MV-4-11 (cell line): ENCODE measurements at regions not wholly inside any gene's neighbourhood (a gene's known extent, or its start where the extent isn't known, plus 50 kb on each side); places are given as distances from the start of the nearest gene placed in this dataset.

ENCODE experiments used
- DNase-seq: peaks from one replicate; lab custom pipeline; 2025; lab: John Stamatoyannopoulos, UW

DNA sequence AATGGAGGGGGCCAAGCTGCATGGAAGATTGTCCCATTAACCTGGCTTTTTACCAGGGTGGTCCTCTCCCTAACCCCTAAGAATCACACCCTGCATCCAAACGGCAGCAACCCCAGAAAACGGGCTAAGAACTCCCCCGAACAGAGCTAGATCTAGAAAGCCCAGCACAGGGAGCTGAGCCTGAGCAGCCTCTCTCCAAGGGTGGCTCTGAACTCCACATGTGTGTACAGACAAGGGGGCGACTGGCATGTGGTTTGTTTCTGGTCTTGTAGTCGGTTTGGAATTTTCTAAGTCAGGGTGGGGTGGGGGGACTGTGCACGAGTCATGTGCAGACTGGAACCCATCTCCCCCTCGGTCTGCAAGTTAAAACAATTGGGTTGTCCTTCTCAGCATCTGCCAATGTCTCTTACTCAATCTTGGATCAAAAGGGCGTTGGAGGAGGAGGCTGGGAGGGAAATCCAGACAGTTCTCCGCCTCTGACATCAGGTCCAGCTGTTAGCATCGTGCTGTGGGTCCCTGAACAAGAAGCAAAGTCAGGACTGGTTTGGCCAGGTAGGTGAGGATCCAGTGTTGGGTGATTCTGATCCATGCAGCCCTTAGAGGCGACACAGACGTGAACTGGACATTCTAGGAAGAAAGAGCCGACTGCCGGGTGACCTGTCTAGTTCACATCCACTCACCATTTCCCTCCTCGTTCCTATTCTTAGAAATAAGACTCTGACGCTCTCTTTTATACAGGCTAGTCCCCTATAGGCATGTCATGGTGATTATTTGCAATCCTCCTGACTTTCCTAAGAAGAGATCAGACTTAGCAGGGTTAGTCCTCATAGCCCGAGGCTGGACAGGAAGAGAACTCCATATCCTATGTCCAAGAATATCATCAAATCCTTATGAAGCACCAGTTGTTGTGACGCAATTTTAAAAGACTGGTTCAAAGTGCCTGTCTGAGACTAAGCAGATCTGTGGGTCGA lies 381.8 kb downstream of the SOX9 start:
- no peak for DNase-seq

- DNase-seq: no peak
Measured at GRCh38 chr17:72503556-72503955, 382.7 kb downstream of the SOX9 start.

- no peak for DNase-seq
Measured at GRCh38 chr17:72504783-72505182, 384.0 kb downstream of the SOX9 start.

GRCh38 chr17:72506773-72507172 lies 386.0 kb downstream of the SOX9 start:
- DNase-seq: peak; percentile 52

DNA sequence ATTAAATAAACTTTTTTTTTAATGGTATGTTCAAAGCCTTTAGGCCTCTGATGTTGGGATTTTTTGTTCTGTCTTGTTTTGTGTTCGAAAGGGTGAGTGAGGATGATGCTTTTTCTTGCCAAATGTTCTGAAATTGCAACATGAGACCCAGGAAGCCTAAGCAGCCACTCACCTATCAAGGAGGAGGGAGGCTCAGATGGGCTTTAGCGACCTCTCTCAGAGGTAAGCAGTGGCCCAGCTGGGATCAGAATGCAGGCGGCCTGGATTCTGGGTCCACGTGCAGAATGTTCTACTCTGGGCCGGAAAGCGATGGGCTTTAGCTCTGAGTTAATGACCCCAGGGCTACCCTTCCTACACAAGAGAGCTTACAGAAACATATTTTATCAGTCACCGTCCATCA lies 386.6 kb downstream of the SOX9 start:
- no peak for DNase-seq

DNA sequence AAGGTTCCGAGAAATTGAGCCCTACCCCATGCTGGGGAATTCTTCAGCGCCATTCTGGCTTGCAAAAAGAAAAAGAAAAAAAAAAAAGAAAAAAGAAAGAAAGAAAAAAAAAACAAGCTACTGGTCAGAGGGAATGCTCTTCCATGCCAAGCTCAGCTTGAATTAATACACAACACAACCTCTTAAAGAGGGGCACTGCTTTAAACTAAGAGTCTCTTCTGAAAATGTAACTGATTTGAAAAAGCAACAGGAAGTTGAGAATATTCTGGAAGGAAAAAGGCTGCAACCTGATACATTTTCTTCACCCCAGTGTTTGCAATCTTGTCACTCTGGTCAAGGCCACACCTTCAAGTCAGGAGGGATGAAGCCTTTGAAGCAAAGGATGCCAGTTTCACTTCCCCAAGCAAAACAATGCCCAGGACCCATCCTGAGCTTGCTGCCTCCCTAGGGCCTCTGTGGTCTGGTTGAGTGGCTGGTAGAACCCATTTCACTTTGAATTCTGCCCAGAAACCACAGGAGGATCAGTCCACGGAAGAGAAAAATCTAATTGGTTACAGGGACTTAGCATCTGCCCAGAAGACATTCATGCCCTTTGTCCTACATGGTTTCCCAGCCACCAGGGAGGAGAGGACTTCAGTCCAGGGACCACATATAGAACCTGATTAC lies 389.7 kb downstream of the SOX9 start:
- peak; percentile 91 for DNase-seq

DNA sequence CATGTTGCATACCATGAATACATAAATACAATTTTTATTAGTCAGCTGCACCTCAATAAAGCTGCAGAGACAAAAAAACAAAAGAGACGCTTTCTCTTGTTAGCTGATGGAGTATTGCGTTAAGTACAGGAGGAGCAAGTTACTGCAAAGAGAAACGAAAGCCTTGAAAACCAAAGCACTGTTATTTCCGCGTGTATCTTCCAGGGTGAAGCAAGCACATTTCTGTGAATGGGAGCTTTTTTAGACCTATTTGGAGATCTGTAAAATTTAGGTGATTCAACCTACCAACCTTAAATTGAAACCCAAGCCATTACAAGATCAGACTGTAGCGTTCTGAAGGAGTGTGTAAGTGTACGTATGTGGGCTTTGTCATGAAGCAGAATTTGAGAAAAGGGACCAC lies 390.4 kb downstream of the SOX9 start:
- DNase-seq: no peak

DNA sequence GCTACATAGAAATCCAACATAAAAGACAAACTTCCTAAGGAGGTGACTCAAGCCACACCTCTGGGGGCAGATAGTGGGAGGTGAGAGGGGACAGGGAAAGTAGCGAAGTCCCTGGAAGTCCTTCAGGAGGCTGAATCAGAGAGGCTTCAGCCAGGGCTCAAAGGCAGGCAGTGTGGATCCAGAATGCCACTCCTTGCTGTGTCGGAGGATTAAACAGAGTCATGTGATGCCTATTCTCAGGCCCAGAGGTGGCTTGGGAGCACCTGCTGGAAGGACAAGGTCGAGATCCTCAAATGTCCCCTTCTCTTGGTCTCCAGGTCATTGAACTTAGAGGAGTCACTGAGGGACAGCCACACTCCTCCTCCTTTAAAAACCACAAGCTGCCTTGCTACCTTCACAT lies 391.1 kb downstream of the SOX9 start:
- DNase-seq: no peak

DNA sequence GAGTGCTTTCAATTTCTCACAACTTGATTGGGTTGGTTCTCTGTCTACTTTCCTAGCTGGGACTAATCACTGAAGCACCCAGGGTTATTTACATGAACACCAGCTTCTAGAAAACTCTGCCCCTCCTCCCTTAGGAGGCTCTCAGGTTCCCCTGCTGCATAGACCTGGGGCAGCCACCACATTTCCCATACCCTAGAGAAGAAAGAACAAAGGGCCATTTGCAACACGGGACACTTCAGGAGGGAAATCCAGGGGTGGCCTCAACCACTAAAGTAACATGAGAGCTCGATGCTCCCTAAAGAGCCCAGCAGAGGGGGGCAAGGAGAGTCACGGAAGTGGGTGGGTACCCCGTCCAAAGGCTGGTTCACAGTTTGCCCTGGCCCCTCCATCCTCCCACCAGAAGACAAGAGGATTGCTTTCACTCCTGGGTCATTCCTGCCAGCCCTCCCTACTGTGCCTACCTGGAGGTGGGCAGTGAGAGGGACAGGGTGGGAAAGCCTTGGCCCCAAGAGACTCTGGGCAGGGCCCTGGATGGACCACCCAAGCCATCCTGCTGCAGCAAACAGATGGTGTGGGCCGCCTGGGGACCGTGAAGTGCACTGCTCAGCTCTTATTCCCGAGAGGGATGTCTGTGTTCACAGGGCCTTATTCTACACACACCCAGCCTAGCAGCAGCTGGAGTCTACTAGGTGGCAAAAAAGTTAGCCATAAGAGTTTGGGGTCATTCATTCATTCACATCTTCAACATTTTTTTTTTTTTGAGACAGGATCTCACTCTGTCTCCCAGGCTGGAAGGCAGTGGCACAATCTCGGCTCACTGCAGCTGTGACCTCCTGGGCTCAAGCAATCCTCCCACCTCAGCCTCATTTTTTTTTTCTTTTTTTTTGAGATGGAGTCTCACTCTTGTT lies 392.1 kb downstream of the SOX9 start:
- DNase-seq: no peak

DNA sequence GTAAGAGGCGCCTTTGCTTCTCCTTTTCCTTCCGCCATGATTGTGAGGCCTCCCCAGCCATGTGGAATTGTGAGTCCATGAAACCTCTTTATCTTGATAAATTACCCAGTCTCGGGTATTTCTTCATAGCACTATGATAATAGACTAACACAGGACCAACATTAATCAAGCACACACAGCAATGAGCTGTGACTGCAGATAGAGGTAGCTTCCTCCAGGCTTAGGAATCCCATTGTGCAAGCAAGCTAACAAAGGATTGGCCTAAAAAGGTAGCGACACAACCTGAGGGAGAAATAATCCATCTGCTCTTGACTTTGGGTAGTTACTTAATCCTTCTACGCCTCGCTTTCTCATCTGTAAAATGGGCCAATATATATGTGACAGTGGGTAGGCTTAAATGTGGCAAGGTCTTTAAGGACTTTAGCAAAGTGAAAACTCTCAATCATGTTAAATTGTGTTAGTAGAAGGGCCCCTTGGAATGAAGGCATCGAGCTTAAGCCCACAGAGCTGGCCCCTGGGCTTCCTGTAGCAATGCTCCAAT lies 393.6 kb downstream of the SOX9 start:
- no peak for DNase-seq

GRCh38 chr17:72514891-72515290 lies 394.1 kb downstream of the SOX9 start:
- no peak for DNase-seq

DNA sequence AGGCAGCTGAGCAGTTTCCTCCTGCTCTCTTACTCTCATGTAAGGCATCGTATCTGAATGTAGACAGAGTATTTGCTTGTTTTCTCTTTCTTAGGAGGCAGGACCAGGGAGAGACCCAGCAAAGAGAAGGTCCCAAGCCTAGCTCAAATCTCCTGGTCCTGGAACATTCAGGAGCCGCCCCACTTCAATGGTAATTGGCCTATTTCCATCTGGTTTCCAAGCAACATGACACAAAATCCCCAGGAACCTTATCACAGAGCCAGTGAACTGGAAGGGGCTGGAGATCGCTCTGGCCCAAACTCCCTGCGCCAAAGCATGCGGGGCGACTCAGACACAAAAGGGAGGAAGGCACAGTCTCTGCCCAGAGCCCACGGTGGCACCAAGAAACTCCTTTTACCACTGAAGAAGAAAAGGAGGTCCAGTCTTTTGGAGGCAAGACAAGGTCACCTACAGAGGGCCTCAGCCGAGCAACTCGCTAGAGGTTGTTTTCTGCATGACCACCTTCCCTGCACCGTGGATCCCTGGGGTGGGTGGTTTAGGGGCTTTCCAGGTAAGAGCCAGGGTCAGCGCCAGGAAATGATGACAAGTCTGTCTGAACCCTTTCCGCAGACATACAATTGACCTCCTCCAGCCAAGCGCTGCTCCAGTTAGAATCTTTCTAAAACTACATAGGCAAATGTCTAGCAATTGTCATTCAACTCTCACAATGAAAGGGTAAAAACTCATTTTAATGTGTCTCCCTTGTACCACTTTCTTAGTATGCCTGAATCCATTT lies 394.7 kb downstream of the SOX9 start:
- no peak for DNase-seq

DNA sequence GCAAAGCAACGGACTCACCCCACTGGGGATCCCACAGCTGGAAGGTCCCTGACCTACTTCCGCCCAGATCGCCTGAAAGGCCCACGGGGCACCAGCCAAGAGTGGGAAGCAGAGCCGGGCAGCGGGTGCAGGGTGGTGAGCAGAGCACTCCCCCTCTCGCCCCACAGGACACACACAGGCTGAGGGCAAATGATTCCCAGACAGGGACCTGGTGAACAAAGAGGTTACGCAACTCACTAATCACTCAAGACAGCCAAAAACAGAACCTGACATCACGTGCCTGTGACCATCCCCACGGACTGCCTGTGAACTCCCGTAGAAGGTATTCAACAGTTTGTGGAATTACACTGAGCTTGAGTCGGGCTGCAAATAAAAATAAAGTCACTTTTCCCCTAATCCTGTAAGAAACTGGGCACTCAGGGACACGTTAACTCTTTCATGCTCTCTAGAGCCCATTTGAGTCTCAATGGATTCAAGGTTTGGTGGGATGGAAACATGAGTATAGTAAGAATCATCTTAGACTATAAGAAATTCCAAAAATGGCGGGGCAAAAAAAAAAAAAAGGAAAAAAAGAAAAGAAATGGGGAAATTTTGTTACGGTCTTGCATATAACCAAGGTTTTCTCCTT lies 396.1 kb downstream of the SOX9 start:
- DNase-seq: peak; percentile 72

DNA sequence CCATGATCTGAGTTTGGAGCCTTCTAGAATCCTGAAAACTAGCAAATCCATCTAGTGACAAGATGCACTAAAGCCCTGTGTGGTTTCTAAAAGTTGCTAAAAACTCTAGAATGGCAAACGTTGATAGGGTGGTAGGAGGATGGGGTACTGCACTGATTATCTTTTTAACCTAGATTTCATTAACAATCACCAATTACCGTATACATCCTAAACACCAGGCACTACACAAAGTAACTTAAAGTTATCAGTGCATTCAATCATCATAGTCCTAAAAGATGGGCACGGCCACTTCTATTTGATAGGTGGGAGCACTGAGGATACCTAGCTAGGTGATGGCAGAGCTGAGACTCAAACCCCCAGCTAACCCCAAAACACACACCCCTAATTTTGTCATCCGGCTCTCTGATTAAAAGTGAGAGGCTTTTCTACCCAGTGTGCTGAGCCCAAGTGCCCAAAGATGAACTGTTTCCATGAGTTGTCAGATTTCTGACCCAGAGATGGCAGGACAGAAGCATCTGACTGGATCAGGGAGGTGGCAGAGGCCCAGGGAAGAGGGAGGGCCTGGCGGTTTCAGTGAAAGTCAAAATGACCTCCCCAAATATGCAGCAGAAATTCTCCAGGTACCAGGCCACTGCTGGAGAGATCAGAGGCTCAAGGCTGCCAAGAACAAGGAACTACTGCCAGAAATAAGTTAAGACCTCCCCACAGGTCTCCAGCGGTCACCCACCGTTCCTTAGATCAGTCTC lies 396.8 kb downstream of the SOX9 start:
- DNase-seq: no peak

DNA sequence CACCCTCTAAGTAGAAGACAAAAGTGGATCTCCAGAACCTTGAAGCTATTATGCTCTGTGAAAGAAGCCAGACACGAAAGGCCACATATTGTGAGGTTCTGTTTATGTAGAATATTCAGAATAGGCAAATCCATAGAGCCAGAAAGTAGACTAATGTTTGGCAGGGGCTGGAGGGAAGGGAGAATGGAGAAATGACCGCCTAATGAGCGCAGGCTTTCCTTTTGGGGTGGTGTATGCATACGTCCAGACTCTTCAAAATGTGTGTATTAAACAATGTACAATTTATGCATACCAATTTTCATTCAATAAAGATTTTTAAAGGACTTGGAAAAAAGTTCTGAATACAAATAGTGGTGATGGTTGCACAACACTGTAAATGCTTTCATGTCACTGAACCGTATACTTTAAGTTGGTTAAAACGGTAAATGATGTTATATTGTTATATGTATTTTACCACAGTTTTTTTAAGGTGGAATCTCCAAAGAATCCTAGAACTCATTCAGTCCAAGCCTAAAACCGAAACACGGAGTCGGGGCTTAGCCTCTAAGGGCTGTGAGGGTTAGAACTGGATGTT lies 397.4 kb downstream of the SOX9 start:
- no peak for DNase-seq

- DNase-seq: no peak
Measured at GRCh38 chr17:72518753-72519597, 398.2 kb downstream of the SOX9 start.

GRCh38 chr17:72519598-72519936 lies 398.7 kb downstream of the SOX9 start:
- DNase-seq: no peak

DNA sequence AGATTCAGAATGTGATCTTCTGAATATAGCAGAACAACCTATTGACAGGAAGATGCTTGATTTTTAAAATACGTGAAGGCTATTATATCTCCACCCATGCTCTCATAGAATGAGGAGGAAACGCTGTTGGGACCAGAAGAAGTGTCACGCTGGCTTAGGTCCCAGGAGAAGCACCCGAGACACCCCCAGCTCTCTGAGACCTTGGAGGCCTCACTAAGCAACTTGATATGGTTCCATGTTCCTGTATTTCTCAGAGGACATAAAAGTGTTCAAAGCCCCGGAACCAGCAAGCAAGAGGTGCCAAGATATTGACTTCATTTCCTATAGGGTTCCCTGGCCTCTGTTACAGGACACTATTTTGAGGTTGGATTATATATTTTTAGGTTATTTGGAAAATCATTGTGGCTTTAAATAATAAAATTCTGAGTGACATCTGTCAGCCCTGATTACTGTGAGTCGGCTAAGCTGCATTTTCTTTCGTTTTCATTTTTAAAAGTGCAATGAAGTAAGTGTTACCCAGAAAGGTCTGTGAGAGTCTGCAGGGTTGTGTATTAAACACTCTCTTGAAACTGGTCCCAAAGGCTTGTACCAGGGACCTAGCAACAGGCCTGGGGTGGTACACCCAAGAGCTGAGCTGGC lies 400.0 kb downstream of the SOX9 start:
- DNase-seq: no peak
